ENCODE measurements at regions not wholly inside any gene's neighbourhood (a gene's known extent, or its start where the extent isn't known, plus 50 kb on each side); places are given as distances from the start of the nearest gene placed in this dataset.

DNA sequence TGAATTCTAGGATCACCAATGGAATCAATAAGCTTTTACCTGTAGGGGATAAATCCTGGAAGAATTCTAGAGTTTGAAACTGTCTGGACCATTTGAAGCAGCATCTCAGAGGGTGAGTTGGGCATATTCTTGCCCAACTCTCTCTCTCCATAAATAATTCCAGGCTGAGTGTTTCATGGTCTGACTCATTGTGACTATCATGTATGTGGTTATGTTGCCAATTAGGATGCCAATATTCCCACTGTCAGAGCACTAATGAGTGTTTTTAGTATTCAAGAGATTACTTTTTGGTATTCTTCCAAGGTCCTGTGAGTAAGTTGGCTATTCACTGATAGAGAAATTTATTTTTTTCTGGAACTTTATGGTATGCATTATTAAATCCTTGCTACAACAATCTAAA, 456.9 kb downstream of the TOX3 start:
- DNase-seq (ENCODE audit: low read depth, low spot score) = no peak
- RAD21 ChIA-PET (ENCODE audit: low non-redundant PET in 1 of 2, low total read pairs in 2 of 2, uncharacterized antibody in 2 of 2, unreplicated experiment in 2 of 2) = no interaction called here
- intact Hi-C loops (cut with micrococcal nuclease) = no loop called here

More for the DNA sequence above, 456.9 kb downstream of the TOX3 start:
- Histone ChIP-seq H3K9me2 (ENCODE audit: insufficient read depth) (no peaks in the 10 kb centered on the region), H4K20me1 (ENCODE audit: insufficient read depth) (no peaks in the 10 kb centered on the region), H3K36me3 (ENCODE audit: control insufficient read depth in 1 of 2, insufficient read depth in 2 of 2, low read length in 2 of 2) (no peaks in the 10 kb centered on the region), H3K9ac (ENCODE audit: low read length) (no peak overlapping the region), H2AFZ (ENCODE audit: low read depth, low read length, poor library complexity, severe bottlenecking) (no peak overlapping the region), H3K4me1 (ENCODE audit: control insufficient read depth in 1 of 2, insufficient read depth in 2 of 2, low read length in 2 of 2) (no peaks in the 10 kb centered on the region), H3K27ac (ENCODE audit: low read depth, low read length) (no peak overlapping the region), H3K4me3 (replicated peaks in 1 of 2; ENCODE audit: low read depth in 1 of 2, low read length in 2 of 2) (no peak overlapping the region), H3K27me3 (ENCODE audit: insufficient read depth, low read length) (no peaks in the 10 kb centered on the region), H3K4me2 (ENCODE audit: low read length) (no peak overlapping the region), H3K79me2 (ENCODE audit: insufficient read depth, low read length) (no peaks in the 10 kb centered on the region), H3K9me3 (ENCODE audit: control insufficient read depth in 1 of 2, insufficient read depth in 1 of 2, low read depth in 1 of 2, low read length in 2 of 2) (peaks cover 0 to 10% of the 10 kb centered on the region in 2 experiments)
- TF ChIP-seq ZNF274 (IDR thresholded peaks at IDR 0.05; ENCODE audit: low read depth, low read length) (no peak), FOSL1 (IDR thresholded peaks at IDR 0.05; ENCODE audit: low read depth) (no peak), CBX3 (IDR thresholded peaks at IDR 0.05; ENCODE audit: low read depth) (no peak), JUND (IDR thresholded peaks at IDR 0.05) (no peak), SRF (IDR thresholded peaks at IDR 0.05; ENCODE audit: low read depth) (no peak), EGR1 (IDR thresholded peaks at IDR 0.05; ENCODE audit: low read depth) (no peak), POLR2A (IDR thresholded peaks at IDR 0.05; ENCODE audit: borderline replicate concordance, extremely low read depth, insufficient read depth, insufficient read length) (no peak), REST (IDR thresholded peaks at IDR 0.05; ENCODE audit: low read depth) (no peak), YY1 (IDR thresholded peaks at IDR 0.05; ENCODE audit: extremely low read depth, insufficient replicate concordance, low read depth, low read length) (no peak), EZH2 (IDR thresholded peaks at IDR 0.05) (no peak), MAX (IDR thresholded peaks at IDR 0.05) (no peak), CTCF (IDR thresholded peaks at IDR 0.05 in 2 of 3, conservative IDR thresholded peaks at IDR 0.05 in 1 of 3; ENCODE audit: borderline replicate concordance in 1 of 3, insufficient read depth in 1 of 3, low read depth in 2 of 3, low read length in 2 of 3) (no peak), TCF7L2 (IDR thresholded peaks at IDR 0.05; ENCODE audit: borderline replicate concordance, extremely low read depth, insufficient read depth, insufficient read length) (no peak), ATF3 (IDR thresholded peaks at IDR 0.05) (no peak), ZFX (IDR thresholded peaks at IDR 0.05) (no peak), POLR2AphosphoS5 (IDR thresholded peaks at IDR 0.05; ENCODE audit: low read depth, low read length) (no peak), SIN3A (IDR thresholded peaks at IDR 0.05; ENCODE audit: low read depth) (no peak)
- CTCF ChIA-PET = no interaction called here
- ATAC-seq = no peak
- POLR2A ChIA-PET = no interaction called here
- no TSS peak for BruUV-seq (replicated peaks)
